K562 (cell line): ENCODE measurements at regions not wholly inside any gene's neighbourhood (a gene's known extent, or its start where the extent isn't known, plus 50 kb on each side); places are given as distances from the start of the nearest gene placed in this dataset.

Experiments
- ATAC-seq: fragments of 200-7000 bp; cut with Tn5 transposase; 3 replicates; pipeline ENCODE4 v1.9.1; 2020; ENCODE audit warnings: moderate library complexity
- BruUV-seq: library from RNA; stranded (reverse); fragments of 400-500 nt; replicated peaks from 2 replicates; lab custom pipeline; 2021; lab: Mats Ljungman, UMichigan
- CTCF ChIA-PET: fragments of 300-600 bp; formaldehyde crosslinking; extraction: SDS; loops from one replicate; lab custom pipeline; 2021; ENCODE audit warnings: low intra/inter-chr PET ratio; lab: Yijun Ruan, JAX
- POLR2A ChIA-PET: fragments of 300-600, 350-650 bp; sonication (Branson Sonifier 250); formaldehyde crosslinking; extraction: SDS; loops from one replicate; lab custom pipeline; 2021; ENCODE audit warnings: antibody characterized with exemption, inconsistent platforms; lab: Yijun Ruan, JAX
- DNase-seq, 4 experiments: peaks; one replicate each; pipeline versions ENCODE4 v3.0.0 to v3.0.0-alpha.2; 2011 to 2018; ENCODE audit warnings: low spot score in 3 of 4, mixed read lengths in 3 of 4; ENCODE audit errors: extremely low read depth in 1 of 4
- FAIRE-seq: peaks from 2 replicates; lab custom pipeline; 2011; peaks lifted over from hg19 to GRCh38; lab: Jason Lieb, UNC
- H2AFZ ChIP-seq: 2 replicates; pipeline ENCODE4 v1.6.0; 2011; ENCODE audit warnings: low read depth, low read length, control low read depth, inconsistent platforms
- H3K27ac ChIP-seq: fragments of 200-600 bp; 3 replicates; pipeline ENCODE4 v1.8.0; 2011; ENCODE audit warnings: low read depth, mild to moderate bottlenecking, control low read depth, inconsistent platforms, low read length, moderate library complexity, mixed read lengths; ENCODE audit errors: extremely low read depth
- H3K27me3 ChIP-seq, 2 experiments: fragments of 300-600 bp in 1 of 2; 2 replicates in 1 of 2; 3 replicates in 1 of 2; pipeline versions ENCODE4 v1.6.0 to v1.8.0; 2011; ENCODE audit warnings: inconsistent platforms in 2 of 2, low read length in 2 of 2, mild to moderate bottlenecking in 1 of 2, mixed read lengths in 1 of 2, moderate library complexity in 1 of 2; ENCODE audit not compliant: control insufficient read depth in 2 of 2, insufficient read depth in 2 of 2
- H3K36me3 ChIP-seq: fragments of 300-600 bp; 3 replicates; pipeline ENCODE4 v1.8.0; 2011; ENCODE audit warnings: mild to moderate bottlenecking, low read length, inconsistent platforms; ENCODE audit not compliant: control insufficient read depth, insufficient read depth
- H3K4me1 ChIP-seq, 2 experiments: fragments of 200-600 bp in 1 of 2; replicated peaks in 1 of 2; 2 replicates in 1 of 2; 3 replicates in 1 of 2; pipeline versions ENCODE4 v1.5.1 to v1.8.0; 2011; ENCODE audit warnings: inconsistent platforms in 2 of 2, low read length in 2 of 2, mild to moderate bottlenecking in 1 of 2, mixed read lengths in 1 of 2, moderate library complexity in 1 of 2; ENCODE audit not compliant: control insufficient read depth in 2 of 2, insufficient read depth in 2 of 2
- H3K4me2 ChIP-seq: 2 replicates; pipeline ENCODE4 v1.6.1; 2011; ENCODE audit warnings: low read length, control low read depth, inconsistent platforms, mixed read lengths; ENCODE audit not compliant: insufficient read depth
- H3K4me3 ChIP-seq: fragments of 200-600 bp; sonication (generic), shearing (Covaris generic); 2 replicates; pipeline ENCODE4 v1.5.1; 2016; ENCODE audit warnings: control low read depth, inconsistent platforms
- H3K79me2 ChIP-seq: fragments of 200-600 bp; 3 replicates; pipeline ENCODE4 v1.8.0; 2011; ENCODE audit warnings: low read length, inconsistent platforms; ENCODE audit not compliant: control insufficient read depth, insufficient read depth
- H3K9ac ChIP-seq, 2 experiments: 2 replicates each; pipeline versions ENCODE4 v1.6.0 to v1.6.1; 2011; ENCODE audit warnings: low read depth in 2 of 2, low read length in 2 of 2, control low read depth in 1 of 2, inconsistent platforms in 1 of 2, mild to moderate bottlenecking in 1 of 2, mixed read lengths in 1 of 2; ENCODE audit not compliant: insufficient read depth in 1 of 2
- H3K9me1 ChIP-seq: one replicate; pipeline ENCODE4 v1.6.0; 2011; ENCODE audit warnings: inconsistent platforms, mild to moderate bottlenecking, low read length, moderate library complexity; ENCODE audit not compliant: control insufficient read depth, insufficient read depth
- H3K9me3 ChIP-seq: replicated peaks from 2 replicates; pipeline ENCODE4 v1.5.1; 2011; ENCODE audit warnings: low read depth, low read length, inconsistent platforms; ENCODE audit not compliant: control insufficient read depth, insufficient read depth
- H4K20me1 ChIP-seq: replicated peaks from 2 replicates; pipeline ENCODE4 v1.6.1; 2011; ENCODE audit warnings: low read length, inconsistent platforms, mixed read lengths; ENCODE audit not compliant: control insufficient read depth, insufficient read depth
- ATF7 ChIP-seq: fragments of 450-650 bp; IDR thresholded peaks from 2 replicates; pipeline ENCODE4 v1.7.1; 2014; ENCODE audit warnings: mild to moderate bottlenecking, moderate library complexity
- EP400 ChIP-seq: fragments of 450-650 bp; IDR thresholded peaks from 2 replicates; pipeline ENCODE4 v1.6.1; 2017; ENCODE audit warnings: antibody characterized with exemption, mild to moderate bottlenecking, moderate library complexity
- GATAD2A ChIP-seq: fragments of 450-650 bp; IDR thresholded peaks from 2 replicates; pipeline ENCODE4 v1.6.1; 2017
- HOXB6 ChIP-seq: fragments of 250-450 bp; sonication (Bioruptor Pico); IDR thresholded peaks from 2 replicates; pipeline ENCODE4 v1.5.1; 2022; ENCODE audit warnings: mild to moderate bottlenecking, borderline replicate concordance
- MYBL2 ChIP-seq, 2 experiments: fragments of 450-650 bp in 1 of 2; sonication (generic) in 1 of 2; formaldehyde crosslinking in 1 of 2; IDR thresholded peaks; 2 replicates each; pipeline versions ENCODE4 v1.6.1 to v1.8.1; 2017 to 2022; ENCODE audit warnings: borderline replicate concordance in 1 of 2, inconsistent platforms in 1 of 2, low read depth in 1 of 2, mild to moderate bottlenecking in 1 of 2, missing genetic modification reagents in 1 of 2, moderate library complexity in 1 of 2
- RBM15 ChIP-seq: fragments of 200-400 bp; formaldehyde crosslinking; IDR thresholded peaks from 2 replicates; pipeline ENCODE4 v1.6.1; 2018; ENCODE audit warnings: mild to moderate bottlenecking, low read length, moderate library complexity; ENCODE audit not compliant: insufficient read depth
- RNF2 ChIP-seq: sonication (generic); IDR thresholded peaks from 2 replicates; pipeline ENCODE4 v1.6.1; 2016
- SREBF2 ChIP-seq: sonication (generic); formaldehyde crosslinking; IDR thresholded peaks from 2 replicates; pipeline ENCODE4 v1.4.0; 2020; ENCODE audit warnings: mild to moderate bottlenecking, missing genetic modification reagents
- SRSF1 ChIP-seq: fragments of 200-400 bp; formaldehyde crosslinking; IDR thresholded peaks from 2 replicates; pipeline ENCODE4 v1.6.1; 2017; ENCODE audit warnings: mild to moderate bottlenecking, low read depth, low read length, moderate library complexity
- ZEB2 ChIP-seq: fragments of 450-650 bp; IDR thresholded peaks from 2 replicates; pipeline ENCODE4 v1.6.1; 2016
- WGBS: fragments of 100-300 bp; shearing (Covaris generic); methylation state at CpG from one replicate; pipeline ENCODE4 v1.1.6; 2016; ENCODE audit warnings: low coverage, mixed read lengths; ENCODE audit not compliant: insufficient coverage; ENCODE audit errors: missing lambda C conversion rate; 5-methylcytosine and 5-hydroxymethylcytosine counted together
- in situ Hi-C: fragments of 300-500 bp; cut with MboI; formaldehyde crosslinking; loops from 4 replicates; pipeline ENCODE4 v1.15.0; 2018; ENCODE audit warnings: inconsistent platforms, mixed read lengths
- intact Hi-C: fragments of 100-400 bp; cut with micrococcal nuclease; formaldehyde crosslinking; loops from 2 replicates; pipeline ENCODE4 v1.14.2; 2022
- TF ChIP-seq, protein P1 (sequence below): fragments of 450-650 bp; IDR thresholded peaks from 2 replicates; pipeline ENCODE4 v1.6.1; 2017; ENCODE audit warnings: antibody characterized with exemption

DNA sequence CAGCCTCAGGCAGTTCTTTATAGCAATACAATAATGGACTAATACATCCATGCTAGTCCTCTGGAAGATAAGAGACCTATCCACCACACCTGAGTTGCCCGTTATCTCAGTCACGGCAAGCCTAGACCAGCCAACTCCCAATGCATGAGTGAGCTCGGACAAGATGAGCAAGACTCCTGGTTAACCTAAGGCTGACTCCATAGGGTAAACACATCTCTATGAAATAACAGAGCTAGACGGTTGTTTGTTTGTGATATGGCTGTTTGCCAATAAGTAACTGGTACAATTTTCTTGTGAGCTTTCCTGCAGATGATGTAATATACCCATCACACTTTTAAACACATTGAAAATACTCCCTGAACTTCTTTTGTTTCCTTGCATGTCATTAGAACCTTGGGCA, 70.6 kb upstream of the PHACTR1 start:
- Histone ChIP-seq H3K9me3 (no peaks in the 10 kb centered on the region), H4K20me1 (no peaks in the 10 kb centered on the region), H3K4me2 (no peak overlapping the region), H2AFZ (no peak overlapping the region), H3K4me1 (no peaks in the 10 kb centered on the region), H3K79me2 (no peaks in the 10 kb centered on the region), H3K9me1 (no peaks in the 10 kb centered on the region), H3K27me3 (no peaks in the 10 kb centered on the region), H3K27ac (no peak overlapping the region), H3K36me3 (no peaks in the 10 kb centered on the region), H3K4me3 (no peak overlapping the region), H3K9ac (no peak overlapping the region)
- intact Hi-C loops, result no loop called here
- ATAC-seq (no peak), DNase-seq (no peak), FAIRE-seq (no peak)
- TF ChIP-seq ATF7, result no peak
- TF ChIP-seq, protein P1, sequence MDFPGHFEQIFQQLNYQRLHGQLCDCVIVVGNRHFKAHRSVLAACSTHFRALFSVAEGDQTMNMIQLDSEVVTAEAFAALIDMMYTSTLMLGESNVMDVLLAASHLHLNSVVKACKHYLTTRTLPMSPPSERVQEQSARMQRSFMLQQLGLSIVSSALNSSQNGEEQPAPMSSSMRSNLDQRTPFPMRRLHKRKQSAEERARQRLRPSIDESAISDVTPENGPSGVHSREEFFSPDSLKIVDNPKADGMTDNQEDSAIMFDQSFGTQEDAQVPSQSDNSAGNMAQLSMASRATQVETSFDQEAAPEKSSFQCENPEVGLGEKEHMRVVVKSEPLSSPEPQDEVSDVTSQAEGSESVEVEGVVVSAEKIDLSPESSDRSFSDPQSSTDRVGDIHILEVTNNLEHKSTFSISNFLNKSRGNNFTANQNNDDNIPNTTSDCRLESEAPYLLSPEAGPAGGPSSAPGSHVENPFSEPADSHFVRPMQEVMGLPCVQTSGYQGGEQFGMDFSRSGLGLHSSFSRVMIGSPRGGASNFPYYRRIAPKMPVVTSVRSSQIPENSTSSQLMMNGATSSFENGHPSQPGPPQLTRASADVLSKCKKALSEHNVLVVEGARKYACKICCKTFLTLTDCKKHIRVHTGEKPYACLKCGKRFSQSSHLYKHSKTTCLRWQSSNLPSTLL, result no peak
- no peak for TF ChIP-seq RNF2
- TF ChIP-seq SRSF1, result no peak
- no peak for TF ChIP-seq EP400
- TF ChIP-seq SREBF2 (CRISPR knock-in tag), result no peak
- TF ChIP-seq MYBL2 (IDR thresholded peaks at IDR 0.05; ENCODE audit: low read depth), result no peak
- TF ChIP-seq MYBL2 (CRISPR knock-in tag; IDR thresholded peaks at IDR 0.05; ENCODE audit: borderline replicate concordance), result no peak
- TF ChIP-seq ZEB2, result no peak
- no peak for TF ChIP-seq GATAD2A
- no peak for TF ChIP-seq HOXB6 (CRISPR knock-in tag)
- TF ChIP-seq RBM15, result no peak
- in situ Hi-C loops, result no loop called here
- BruUV-seq, result no TSS peak
- CTCF ChIA-PET, result no interaction called here
- POLR2A ChIA-PET, result interaction anchor here (0.6 kb wide), 1 partner anchor 549 kb away, joined by 4 read pairs; no protein-coding TSS in a partner anchor
- 1% methylated on average over 4 of the region's 4 CpGs for WGBS
